SU-DHL-6 (cell line): ENCODE measurements at regions not wholly inside any gene's neighbourhood (a gene's known extent, or its start where the extent isn't known, plus 50 kb on each side); places are given as distances from the start of the nearest gene placed in this dataset.

Experiments used
- EZH2phosphoT487 ChIP-seq: fragments of 200-600 bp; sonication (generic), shearing (Covaris generic); conservative IDR thresholded peaks from 2 replicates; pipeline ENCODE4 v1.6.1; 2018; ENCODE audit warnings: mild to moderate bottlenecking, antibody characterized with exemption, low read length, moderate library complexity, mixed read lengths
- TF ChIP-seq, protein P1 (sequence below): fragments of 200-600 bp; sonication (generic); IDR thresholded peaks from one replicate; pipeline ENCODE4 v1.5.1; 2017; ENCODE audit warnings: antibody characterized with exemption, mild to moderate bottlenecking, low read length, moderate library complexity; ENCODE audit not compliant: insufficient read depth, poor library complexity, severe bottlenecking

DNA sequence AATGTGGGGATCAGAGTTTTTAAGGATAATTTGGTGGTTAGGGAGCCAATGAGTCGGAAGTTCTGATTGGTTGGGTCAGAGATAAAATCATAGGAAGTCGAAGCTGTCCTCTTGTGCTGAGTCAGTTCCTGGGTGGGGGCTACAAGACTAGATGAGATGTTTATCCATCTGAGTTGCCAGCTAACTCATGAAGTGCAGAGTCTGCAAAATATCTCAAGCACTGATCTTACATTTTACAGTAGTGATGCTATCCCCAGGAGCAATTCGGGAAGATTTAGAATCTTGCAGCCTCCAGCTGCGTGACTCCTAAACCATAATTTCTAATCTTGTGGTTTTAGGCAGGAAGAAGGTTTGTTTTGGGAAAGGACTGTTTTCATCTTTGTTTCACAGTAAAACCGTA is 565.8 kb upstream of the SPANXN1 start:
- TF ChIP-seq, protein P1, sequence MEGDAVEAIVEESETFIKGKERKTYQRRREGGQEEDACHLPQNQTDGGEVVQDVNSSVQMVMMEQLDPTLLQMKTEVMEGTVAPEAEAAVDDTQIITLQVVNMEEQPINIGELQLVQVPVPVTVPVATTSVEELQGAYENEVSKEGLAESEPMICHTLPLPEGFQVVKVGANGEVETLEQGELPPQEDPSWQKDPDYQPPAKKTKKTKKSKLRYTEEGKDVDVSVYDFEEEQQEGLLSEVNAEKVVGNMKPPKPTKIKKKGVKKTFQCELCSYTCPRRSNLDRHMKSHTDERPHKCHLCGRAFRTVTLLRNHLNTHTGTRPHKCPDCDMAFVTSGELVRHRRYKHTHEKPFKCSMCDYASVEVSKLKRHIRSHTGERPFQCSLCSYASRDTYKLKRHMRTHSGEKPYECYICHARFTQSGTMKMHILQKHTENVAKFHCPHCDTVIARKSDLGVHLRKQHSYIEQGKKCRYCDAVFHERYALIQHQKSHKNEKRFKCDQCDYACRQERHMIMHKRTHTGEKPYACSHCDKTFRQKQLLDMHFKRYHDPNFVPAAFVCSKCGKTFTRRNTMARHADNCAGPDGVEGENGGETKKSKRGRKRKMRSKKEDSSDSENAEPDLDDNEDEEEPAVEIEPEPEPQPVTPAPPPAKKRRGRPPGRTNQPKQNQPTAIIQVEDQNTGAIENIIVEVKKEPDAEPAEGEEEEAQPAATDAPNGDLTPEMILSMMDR = no peak
- no peak for TF ChIP-seq EZH2phosphoT487
